ENCODE measurements at regions not wholly inside any gene's neighbourhood (a gene's known extent, or its start where the extent isn't known, plus 50 kb on each side); places are given as distances from the start of the nearest gene placed in this dataset.

GRCh38 chr1:13968361-13968760, 268.4 kb downstream of the PRDM2 start:
- no peak for DNase-seq (ENCODE audit: low read depth, low spot score)

- DNase-seq (ENCODE audit: low read depth, low spot score) = no peak
Measured at GRCh38 chr1:13970631-13971247, 270.8 kb downstream of the PRDM2 start.

- no peak for DNase-seq (ENCODE audit: low read depth, low spot score)
Measured at GRCh38 chr1:13976485-13976884, 276.5 kb downstream of the PRDM2 start.

GRCh38 chr1:13981142-13981541, 281.2 kb downstream of the PRDM2 start:
- no peak for DNase-seq (ENCODE audit: low read depth, low spot score)

- no peak for DNase-seq (ENCODE audit: low read depth, low spot score)
Measured at GRCh38 chr1:13983393-13983792, 283.4 kb downstream of the PRDM2 start.

- DNase-seq (ENCODE audit: low read depth, low spot score) = no peak
Measured at GRCh38 chr1:13990939-13991338, 291.0 kb downstream of the PRDM2 start.

GRCh38 chr1:13992489-13993285, 292.7 kb downstream of the PRDM2 start:
- no peak for DNase-seq (ENCODE audit: low read depth, low spot score)

- no peak for DNase-seq (ENCODE audit: low read depth, low spot score)
Measured at GRCh38 chr1:13994386-13994785, 294.4 kb downstream of the PRDM2 start.

GRCh38 chr1:13996334-13996733, 296.3 kb downstream of the PRDM2 start:
- peak; percentile 79 for DNase-seq (ENCODE audit: low read depth, low spot score)

- no peak for DNase-seq (ENCODE audit: low read depth, low spot score)
Measured at GRCh38 chr1:14003552-14003951, 303.6 kb downstream of the PRDM2 start.

GRCh38 chr1:14009582-14009981, 309.6 kb downstream of the PRDM2 start:
- DNase-seq (ENCODE audit: low read depth, low spot score) = no peak

- peak; percentile 17 for DNase-seq (ENCODE audit: low read depth, low spot score)
Measured at GRCh38 chr1:14010476-14010875, 310.5 kb downstream of the PRDM2 start.

- no peak for DNase-seq (ENCODE audit: low read depth, low spot score)
Measured at GRCh38 chr1:14011132-14011531, 311.1 kb downstream of the PRDM2 start.

- no peak for DNase-seq (ENCODE audit: low read depth, low spot score)
Measured at GRCh38 chr1:14011888-14012287, 311.9 kb downstream of the PRDM2 start.

GRCh38 chr1:14014929-14015328, 314.9 kb downstream of the PRDM2 start:
- no peak for DNase-seq (ENCODE audit: low read depth, low spot score)

GRCh38 chr1:14015917-14016316, 315.9 kb downstream of the PRDM2 start:
- no peak for DNase-seq (ENCODE audit: low read depth, low spot score)

GRCh38 chr1:14017531-14017961, 317.6 kb downstream of the PRDM2 start:
- no peak for DNase-seq (ENCODE audit: low read depth, low spot score)

GRCh38 chr1:14019461-14019860, 319.5 kb downstream of the PRDM2 start:
- no peak for DNase-seq (ENCODE audit: low read depth, low spot score)

- no peak for DNase-seq (ENCODE audit: low read depth, low spot score)
Measured at GRCh38 chr1:14020006-14020405, 320.0 kb downstream of the PRDM2 start.

GRCh38 chr1:14027099-14027498, 327.1 kb downstream of the PRDM2 start:
- no peak for DNase-seq (ENCODE audit: low read depth, low spot score)

- no peak for DNase-seq (ENCODE audit: low read depth, low spot score)
Measured at GRCh38 chr1:14031461-14031860, 331.5 kb downstream of the PRDM2 start.

GRCh38 chr1:14034506-14034905, 334.5 kb downstream of the PRDM2 start:
- no peak for DNase-seq (ENCODE audit: low read depth, low spot score)

GRCh38 chr1:14037101-14037847, 337.3 kb downstream of the PRDM2 start:
- DNase-seq (ENCODE audit: low read depth, low spot score) = no peak

Measured in ELF-1 (cell line).